AG04449 (cell line): ENCODE measurements at regions not wholly inside any gene's neighbourhood (a gene's known extent, or its start where the extent isn't known, plus 50 kb on each side); places are given as distances from the start of the nearest gene placed in this dataset.

Source experiments
- CTCF ChIA-PET: fragments of 350-600 bp; formaldehyde crosslinking; extraction: SDS; loops from one replicate; lab custom pipeline; 2021; ENCODE audit warnings: antibody characterized with exemption; lab: Yijun Ruan, JAX
- POLR2A ChIA-PET: fragments of 400-600, 350-600 bp; formaldehyde crosslinking; extraction: SDS; loops from one replicate; lab custom pipeline; 2020; ENCODE audit warnings: antibody characterized with exemption, inconsistent platforms; lab: Yijun Ruan, JAX
- DNase-seq: peaks from one replicate; pipeline ENCODE4 v3.0.0-alpha.2; 2010; ENCODE audit warnings: low read depth, low spot score
- H3K4me3 ChIP-seq: 2 replicates; pipeline ENCODE4 v1.5.1; 2011; ENCODE audit warnings: low read depth, mild to moderate bottlenecking, control low read depth, low read length
- CTCF ChIP-seq: IDR thresholded peaks from one replicate; pipeline ENCODE4 v1.5.1; 2011; ENCODE audit warnings: mild to moderate bottlenecking, moderate library complexity, low read length, control low read depth, inconsistent platforms; ENCODE audit not compliant: insufficient read depth; ENCODE audit errors: missing control alignments

- CTCF ChIA-PET = no interaction called here
Observed at GRCh38 chr20:55778796-55779195, 226.5 kb downstream of the CBLN4 start.

GRCh38 chr20:55777641-55778040 lies 227.7 kb downstream of the CBLN4 start:
- POLR2A ChIA-PET = no interaction called here
- CTCF ChIA-PET = no interaction called here
- TF ChIP-seq CTCF = no peak
- DNase-seq = no peak
- H3K4me3 ChIP-seq = no peak overlapping the region

More at GRCh38 chr20:55778796-55779195, 226.5 kb downstream of the CBLN4 start:
- POLR2A ChIA-PET = no interaction called here
- DNase-seq = no peak
- H3K4me3 ChIP-seq = no peak overlapping the region
- TF ChIP-seq CTCF = no peak

- CTCF ChIA-PET = no interaction called here
- DNase-seq = no peak
- POLR2A ChIA-PET = no interaction called here
- no peak overlapping the region for H3K4me3 ChIP-seq
- no peak for TF ChIP-seq CTCF
Observed at GRCh38 chr20:55776176-55776575, 229.1 kb downstream of the CBLN4 start.

- no peak for DNase-seq
- no peak overlapping the region for H3K4me3 ChIP-seq
- TF ChIP-seq CTCF = no peak
- CTCF ChIA-PET = no interaction called here
- POLR2A ChIA-PET = no interaction called here
Observed at GRCh38 chr20:55774628-55775027, 230.7 kb downstream of the CBLN4 start.

GRCh38 chr20:55761797-55762196 lies 243.5 kb downstream of the CBLN4 start:
- TF ChIP-seq CTCF = no peak
- no peak for DNase-seq
- POLR2A ChIA-PET = no interaction called here
- no peak overlapping the region for H3K4me3 ChIP-seq
- CTCF ChIA-PET = no interaction called here

GRCh38 chr20:55761100-55761499 lies 244.2 kb downstream of the CBLN4 start:
- no peak overlapping the region for H3K4me3 ChIP-seq
- no peak for TF ChIP-seq CTCF
- POLR2A ChIA-PET = no interaction called here
- DNase-seq = no peak
- CTCF ChIA-PET = no interaction called here
